ENCODE measurements at regions not wholly inside any gene's neighbourhood (a gene's known extent, or its start where the extent isn't known, plus 50 kb on each side); places are given as distances from the start of the nearest gene placed in this dataset.

DNA sequence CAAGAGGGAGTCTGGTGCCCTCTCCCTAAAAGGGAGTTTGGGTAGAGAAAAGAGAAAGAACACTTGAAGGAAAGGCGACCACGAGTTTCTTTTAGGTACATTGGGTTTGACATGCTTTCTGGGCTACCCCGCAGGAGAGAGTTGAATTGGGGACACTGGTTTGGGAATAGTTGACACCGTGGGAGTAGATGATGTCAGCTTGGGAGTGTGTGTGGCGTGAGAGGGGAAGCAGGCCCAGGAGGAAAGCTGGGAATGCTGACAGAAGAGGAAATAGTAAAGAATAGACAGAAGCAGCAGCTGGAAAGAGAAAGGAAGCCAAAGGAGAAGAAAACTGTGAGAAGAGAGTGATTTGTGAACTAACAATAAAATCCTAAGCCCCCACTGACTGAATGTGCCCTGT is 442.9 kb downstream of the DYNC2H1 start:
- H3K27me3 ChIP-seq = no peaks in the 10 kb centered on the region
- H3K27ac ChIP-seq = no peak overlapping the region
- H3K9me3 ChIP-seq = no peaks in the 10 kb centered on the region
- no peaks in the 10 kb centered on the region for H3K4me1 ChIP-seq
- intact Hi-C loops (cut with DNase I; ENCODE audit: low total_unique reads) = no loop called here
- DNase-seq (ENCODE audit: low spot score in 2 of 2) = no peak
- H3K36me3 ChIP-seq = no peaks in the 10 kb centered on the region
- TF ChIP-seq POLR2A (IDR thresholded peaks at IDR 0.05) = no peak
- TF ChIP-seq, protein P1, sequence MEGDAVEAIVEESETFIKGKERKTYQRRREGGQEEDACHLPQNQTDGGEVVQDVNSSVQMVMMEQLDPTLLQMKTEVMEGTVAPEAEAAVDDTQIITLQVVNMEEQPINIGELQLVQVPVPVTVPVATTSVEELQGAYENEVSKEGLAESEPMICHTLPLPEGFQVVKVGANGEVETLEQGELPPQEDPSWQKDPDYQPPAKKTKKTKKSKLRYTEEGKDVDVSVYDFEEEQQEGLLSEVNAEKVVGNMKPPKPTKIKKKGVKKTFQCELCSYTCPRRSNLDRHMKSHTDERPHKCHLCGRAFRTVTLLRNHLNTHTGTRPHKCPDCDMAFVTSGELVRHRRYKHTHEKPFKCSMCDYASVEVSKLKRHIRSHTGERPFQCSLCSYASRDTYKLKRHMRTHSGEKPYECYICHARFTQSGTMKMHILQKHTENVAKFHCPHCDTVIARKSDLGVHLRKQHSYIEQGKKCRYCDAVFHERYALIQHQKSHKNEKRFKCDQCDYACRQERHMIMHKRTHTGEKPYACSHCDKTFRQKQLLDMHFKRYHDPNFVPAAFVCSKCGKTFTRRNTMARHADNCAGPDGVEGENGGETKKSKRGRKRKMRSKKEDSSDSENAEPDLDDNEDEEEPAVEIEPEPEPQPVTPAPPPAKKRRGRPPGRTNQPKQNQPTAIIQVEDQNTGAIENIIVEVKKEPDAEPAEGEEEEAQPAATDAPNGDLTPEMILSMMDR (IDR thresholded peaks at IDR 0.05) = no peak
- no peak overlapping the region for H3K4me3 ChIP-seq

DNA sequence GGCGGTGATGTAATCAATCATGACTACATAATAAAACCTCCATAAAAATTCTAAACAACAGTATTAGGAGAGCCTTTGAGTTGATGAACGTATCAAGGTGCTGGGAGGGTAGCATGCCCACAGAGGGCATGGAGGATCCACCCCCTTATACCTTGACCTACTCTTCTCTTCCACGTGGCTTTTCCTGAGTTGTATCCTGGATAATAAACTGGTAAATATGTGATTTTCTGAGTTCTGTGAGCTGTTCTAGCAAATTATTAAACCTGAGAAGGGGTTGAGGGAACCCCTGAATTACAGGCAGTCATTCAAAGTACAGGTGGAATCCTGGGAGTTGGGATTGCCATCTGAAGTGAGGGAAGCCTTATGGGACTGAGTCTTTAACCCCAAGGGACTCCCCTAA is 446.9 kb downstream of the DYNC2H1 start:
- Histone ChIP-seq H3K4me3 (no peak overlapping the region), H3K4me1 (no peaks in the 10 kb centered on the region), H3K27ac (no peak overlapping the region), H3K9me3 (no peaks in the 10 kb centered on the region), H3K36me3 (no peaks in the 10 kb centered on the region), H3K27me3 (no peaks in the 10 kb centered on the region)
- TF ChIP-seq POLR2A (IDR thresholded peaks at IDR 0.05) (no peak), POLR2AphosphoS5 (IDR thresholded peaks at IDR 0.05) (no peak)
- TF ChIP-seq, protein P1 (IDR thresholded peaks at IDR 0.05) = no peak
- DNase-seq (ENCODE audit: low spot score in 2 of 2) = no peak
- intact Hi-C loops (cut with DNase I; ENCODE audit: low total_unique reads) = no loop called here

DNA sequence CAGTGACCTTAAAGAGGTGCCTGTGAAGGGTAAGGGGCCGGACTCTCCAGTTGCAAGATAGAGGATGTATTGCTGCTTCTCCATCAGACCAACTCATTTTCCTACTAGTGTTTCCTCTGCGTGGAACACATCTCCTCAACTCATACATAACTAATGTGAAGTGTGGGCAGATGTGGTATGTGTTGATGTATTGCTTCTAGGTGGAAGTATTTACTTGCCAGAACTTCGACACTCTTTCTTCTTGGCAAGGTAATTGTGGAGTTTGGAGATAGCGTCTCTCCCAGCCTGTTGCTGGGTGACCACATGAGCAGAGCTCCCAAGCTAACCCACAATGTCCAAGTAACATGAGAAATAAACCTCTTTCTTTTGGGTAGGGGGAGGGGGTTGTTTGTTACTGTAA is 456.9 kb downstream of the DYNC2H1 start:
- H3K27me3 ChIP-seq = no peaks in the 10 kb centered on the region
- DNase-seq (ENCODE audit: low spot score in 2 of 2) = no peak
- intact Hi-C loops (cut with DNase I; ENCODE audit: low total_unique reads) = no loop called here
- TF ChIP-seq POLR2AphosphoS5 (IDR thresholded peaks at IDR 0.05) = no peak
- TF ChIP-seq, protein P1 (IDR thresholded peaks at IDR 0.05) = no peak
- TF ChIP-seq POLR2A (IDR thresholded peaks at IDR 0.05) = no peak
- H3K27ac ChIP-seq = no peak overlapping the region
- no peaks in the 10 kb centered on the region for H3K9me3 ChIP-seq
- no peaks in the 10 kb centered on the region for H3K36me3 ChIP-seq
- H3K4me3 ChIP-seq = no peak overlapping the region
- no peaks in the 10 kb centered on the region for H3K4me1 ChIP-seq

DNA sequence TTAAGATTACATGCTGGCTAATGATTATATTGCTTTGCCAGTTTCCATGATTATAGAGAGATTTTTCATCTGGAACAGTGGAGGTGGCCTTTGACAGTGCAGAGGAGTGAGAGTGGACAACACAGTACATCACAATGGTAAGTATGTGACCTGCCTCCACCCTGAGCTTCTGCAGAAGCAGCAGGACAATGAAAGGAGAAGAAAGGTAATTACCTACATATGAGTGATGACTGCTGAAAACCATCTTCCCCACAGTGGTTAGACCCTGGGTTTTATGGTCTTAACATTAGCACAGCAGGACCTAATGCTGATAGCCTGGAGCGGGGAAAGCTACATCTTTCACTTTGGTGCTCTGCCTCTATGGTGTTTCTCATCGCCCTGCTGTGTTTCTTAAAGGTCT is 454.7 kb upstream of the DDI1 start:
- Histone ChIP-seq H3K27me3 (no peaks in the 10 kb centered on the region), H3K4me3 (no peak overlapping the region), H3K27ac (no peak overlapping the region), H3K36me3 (no peaks in the 10 kb centered on the region), H3K4me1 (no peaks in the 10 kb centered on the region), H3K9me3 (no peaks in the 10 kb centered on the region)
- intact Hi-C loops (cut with DNase I; ENCODE audit: low total_unique reads) = no loop called here
- no peak for DNase-seq (ENCODE audit: low spot score in 2 of 2)
- TF ChIP-seq, protein P1 (IDR thresholded peaks at IDR 0.05) = no peak
- no peak for TF ChIP-seq POLR2AphosphoS5 (IDR thresholded peaks at IDR 0.05)
- no peak for TF ChIP-seq POLR2A (IDR thresholded peaks at IDR 0.05)

DNA sequence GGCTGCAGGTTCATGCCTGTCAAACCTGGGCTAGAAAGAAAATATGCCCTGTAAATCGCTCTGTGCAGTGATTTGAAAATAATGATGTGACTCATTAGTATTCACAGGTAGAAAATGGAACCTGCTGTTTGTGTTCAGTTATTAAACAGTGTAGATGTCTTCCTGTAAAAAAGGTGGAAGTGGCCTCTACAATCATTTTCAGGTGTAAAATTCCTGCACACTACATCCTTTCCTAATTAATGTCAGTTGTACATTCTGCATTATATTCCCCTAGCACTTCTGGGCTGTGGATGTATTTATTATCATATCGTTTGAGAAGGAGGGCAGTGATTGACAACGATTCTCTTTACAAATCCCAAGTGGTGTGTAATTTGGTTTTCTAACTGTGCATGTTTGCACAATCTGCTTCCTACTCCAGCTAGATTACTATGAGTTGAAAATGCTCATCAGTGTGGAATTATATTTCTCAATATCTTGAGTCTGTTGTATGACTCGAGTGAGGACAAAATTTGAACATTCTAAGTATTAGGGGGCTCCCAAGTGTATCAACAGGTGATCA is 454.0 kb upstream of the DDI1 start:
- no peak for DNase-seq (ENCODE audit: low spot score in 2 of 2)
- no peaks in the 10 kb centered on the region for H3K9me3 ChIP-seq
- no peaks in the 10 kb centered on the region for H3K27me3 ChIP-seq
- no peak overlapping the region for H3K4me3 ChIP-seq
- no peaks in the 10 kb centered on the region for H3K36me3 ChIP-seq
- TF ChIP-seq POLR2AphosphoS5 (IDR thresholded peaks at IDR 0.05) (no peak), POLR2A (IDR thresholded peaks at IDR 0.05) (no peak)
- TF ChIP-seq, protein P1 (IDR thresholded peaks at IDR 0.05) = no peak
- intact Hi-C loops (cut with DNase I; ENCODE audit: low total_unique reads) = no loop called here
- no peaks in the 10 kb centered on the region for H3K4me1 ChIP-seq
- H3K27ac ChIP-seq = no peak overlapping the region
